ENCODE measurements at regions not wholly inside any gene's neighbourhood (a gene's known extent, or its start where the extent isn't known, plus 50 kb on each side); places are given as distances from the start of the nearest gene placed in this dataset.

DNA sequence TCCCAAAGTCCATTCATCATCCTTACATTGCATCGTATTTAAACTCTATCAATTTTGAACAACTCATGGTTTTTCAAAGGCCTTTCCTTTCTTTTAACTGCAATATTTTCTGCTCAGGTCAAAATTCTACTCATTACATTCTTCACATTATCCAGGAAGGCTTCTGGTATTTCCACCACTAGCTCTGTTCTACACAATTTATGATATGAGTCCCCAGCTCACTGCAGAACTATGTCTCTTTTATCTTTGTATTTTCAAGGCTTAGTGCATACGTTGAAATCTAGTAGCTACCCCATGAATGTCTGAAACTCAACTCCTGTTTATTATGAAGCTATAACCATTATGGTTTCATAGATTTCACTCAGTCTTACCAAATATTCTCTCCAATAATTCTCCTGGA, 282.9 kb downstream of the DUSP6 start:
- no peak for DNase-seq (ENCODE audit: extremely low read depth, insufficient read length)
- H3K4me3 ChIP-seq (replicated peaks; ENCODE audit: low read depth, low read length): no peak overlapping the region
- TF ChIP-seq, protein P1, sequence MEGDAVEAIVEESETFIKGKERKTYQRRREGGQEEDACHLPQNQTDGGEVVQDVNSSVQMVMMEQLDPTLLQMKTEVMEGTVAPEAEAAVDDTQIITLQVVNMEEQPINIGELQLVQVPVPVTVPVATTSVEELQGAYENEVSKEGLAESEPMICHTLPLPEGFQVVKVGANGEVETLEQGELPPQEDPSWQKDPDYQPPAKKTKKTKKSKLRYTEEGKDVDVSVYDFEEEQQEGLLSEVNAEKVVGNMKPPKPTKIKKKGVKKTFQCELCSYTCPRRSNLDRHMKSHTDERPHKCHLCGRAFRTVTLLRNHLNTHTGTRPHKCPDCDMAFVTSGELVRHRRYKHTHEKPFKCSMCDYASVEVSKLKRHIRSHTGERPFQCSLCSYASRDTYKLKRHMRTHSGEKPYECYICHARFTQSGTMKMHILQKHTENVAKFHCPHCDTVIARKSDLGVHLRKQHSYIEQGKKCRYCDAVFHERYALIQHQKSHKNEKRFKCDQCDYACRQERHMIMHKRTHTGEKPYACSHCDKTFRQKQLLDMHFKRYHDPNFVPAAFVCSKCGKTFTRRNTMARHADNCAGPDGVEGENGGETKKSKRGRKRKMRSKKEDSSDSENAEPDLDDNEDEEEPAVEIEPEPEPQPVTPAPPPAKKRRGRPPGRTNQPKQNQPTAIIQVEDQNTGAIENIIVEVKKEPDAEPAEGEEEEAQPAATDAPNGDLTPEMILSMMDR (IDR thresholded peaks at IDR 0.05; ENCODE audit: insufficient read depth, low read length, poor library complexity, severe bottlenecking): no peak
- H3K36me3 ChIP-seq (ENCODE audit: control insufficient read depth, insufficient read depth, low read length): no peaks in the 10 kb centered on the region
- no peaks in the 10 kb centered on the region for H3K27me3 ChIP-seq (replicated peaks; ENCODE audit: control insufficient read depth, insufficient read depth, low read length)

DNA sequence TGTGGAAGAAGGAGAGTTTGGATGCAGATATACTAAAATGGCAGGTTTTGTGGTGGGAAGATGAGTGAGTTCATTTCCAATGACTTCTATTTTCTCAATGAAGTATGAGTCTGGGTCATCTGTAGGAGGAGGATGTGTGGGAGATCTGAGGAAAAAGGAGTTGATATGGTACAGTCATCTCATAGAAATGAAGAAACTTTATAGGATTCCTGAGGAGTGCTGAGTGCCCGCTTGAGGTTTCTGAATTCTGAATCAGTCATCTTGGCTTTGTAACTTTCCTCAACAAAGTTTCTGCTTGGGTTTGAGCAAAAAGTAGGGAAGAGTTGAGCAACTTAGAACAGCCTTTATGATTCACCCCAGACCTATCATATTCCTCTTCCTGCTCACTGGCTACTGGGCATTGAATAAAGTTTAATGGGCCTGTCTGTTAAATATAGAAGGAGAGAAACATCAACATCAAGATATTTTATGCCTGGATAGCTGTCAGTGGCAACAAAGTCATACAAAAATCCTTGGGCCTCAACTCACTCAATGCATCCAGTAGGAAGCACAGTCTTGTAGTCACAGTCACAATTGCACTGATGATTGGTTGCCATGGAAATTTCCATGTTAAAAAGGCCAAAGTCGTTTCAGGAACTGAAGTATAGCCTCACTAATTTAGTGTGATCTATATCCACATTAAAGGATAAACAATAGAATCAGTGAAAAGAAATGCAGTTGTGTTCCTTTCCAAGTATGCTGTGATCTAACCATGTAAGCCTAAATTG, 284.7 kb downstream of the DUSP6 start:
- Histone ChIP-seq H3K36me3 (ENCODE audit: control insufficient read depth, insufficient read depth, low read length) (no peaks in the 10 kb centered on the region), H3K27me3 (replicated peaks; ENCODE audit: control insufficient read depth, insufficient read depth, low read length) (no peaks in the 10 kb centered on the region), H3K4me3 (replicated peaks; ENCODE audit: low read depth, low read length) (no peak overlapping the region)
- no peak for DNase-seq (ENCODE audit: extremely low read depth, insufficient read length)
- TF ChIP-seq, protein P1 (IDR thresholded peaks at IDR 0.05; ENCODE audit: insufficient read depth, low read length, poor library complexity, severe bottlenecking): no peak

DNA sequence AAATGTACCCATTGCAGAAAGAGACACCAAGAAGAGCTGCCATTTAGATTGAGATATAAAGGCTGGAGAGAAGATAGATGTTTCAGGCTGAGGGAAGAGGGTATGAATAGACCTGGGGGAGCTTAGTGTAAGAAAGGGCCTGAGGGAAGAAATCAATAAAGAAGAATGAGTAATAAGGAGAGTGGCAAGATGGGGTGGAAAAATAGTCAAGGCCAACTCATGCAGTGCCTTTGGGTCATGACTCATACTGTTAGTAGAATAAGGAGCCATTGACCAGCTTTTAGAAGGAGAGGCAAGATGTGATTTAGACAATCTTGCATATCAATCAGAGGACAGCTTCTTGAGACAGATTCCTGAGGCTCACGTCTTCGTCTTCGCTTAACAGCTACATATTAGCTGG, 287.5 kb downstream of the DUSP6 start:
- no peaks in the 10 kb centered on the region for H3K27me3 ChIP-seq (replicated peaks; ENCODE audit: control insufficient read depth, insufficient read depth, low read length)
- no peak for DNase-seq (ENCODE audit: extremely low read depth, insufficient read length)
- TF ChIP-seq, protein P1 (IDR thresholded peaks at IDR 0.05; ENCODE audit: insufficient read depth, low read length, poor library complexity, severe bottlenecking): no peak
- H3K4me3 ChIP-seq (replicated peaks; ENCODE audit: low read depth, low read length): no peak overlapping the region
- H3K36me3 ChIP-seq (ENCODE audit: control insufficient read depth, insufficient read depth, low read length): no peaks in the 10 kb centered on the region

DNA sequence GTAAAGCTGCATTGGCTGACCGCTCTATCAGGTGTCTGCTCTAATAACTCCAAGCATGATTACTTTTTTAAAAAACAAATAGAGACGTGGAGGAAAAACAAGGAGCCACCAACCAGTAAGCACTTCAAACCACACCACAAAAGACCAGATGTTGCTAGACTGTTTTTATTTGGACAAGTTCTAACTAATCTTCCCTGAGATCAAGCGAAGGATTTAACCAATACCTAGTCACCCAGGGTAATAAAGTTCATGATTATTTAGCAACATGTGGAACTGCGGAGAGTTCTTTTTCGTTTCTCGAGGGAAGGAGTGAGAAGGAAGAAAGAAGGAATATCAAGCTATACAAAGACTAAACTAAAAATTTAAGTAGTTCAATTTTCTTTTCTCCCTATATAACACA, 288.1 kb downstream of the DUSP6 start:
- TF ChIP-seq, protein P1 (IDR thresholded peaks at IDR 0.05; ENCODE audit: insufficient read depth, low read length, poor library complexity, severe bottlenecking): no peak
- Histone ChIP-seq H3K27me3 (replicated peaks; ENCODE audit: control insufficient read depth, insufficient read depth, low read length) (no peaks in the 10 kb centered on the region), H3K36me3 (ENCODE audit: control insufficient read depth, insufficient read depth, low read length) (no peaks in the 10 kb centered on the region), H3K4me3 (replicated peaks; ENCODE audit: low read depth, low read length) (no peak overlapping the region)
- no peak for DNase-seq (ENCODE audit: extremely low read depth, insufficient read length)

DNA sequence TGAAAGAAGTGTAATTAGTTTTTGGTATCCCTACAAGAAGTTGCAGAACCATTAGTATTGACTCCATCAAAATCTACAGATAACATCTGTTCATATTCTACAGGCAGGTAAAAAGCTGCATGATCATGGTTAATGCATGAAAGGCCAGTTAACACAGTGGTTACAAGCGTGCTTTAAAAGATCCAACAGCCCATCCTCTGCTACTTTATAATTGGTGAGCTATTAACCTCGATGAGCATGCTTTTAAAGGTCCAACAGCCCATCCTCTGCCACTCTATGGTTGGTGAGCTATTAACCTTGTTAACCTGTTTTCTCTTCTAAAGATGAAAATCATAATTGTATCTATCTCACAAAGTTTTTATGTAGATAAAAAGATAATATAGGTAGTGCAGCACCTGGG, 289.3 kb downstream of the DUSP6 start:
- DNase-seq (ENCODE audit: extremely low read depth, insufficient read length): no peak
- H3K36me3 ChIP-seq (ENCODE audit: control insufficient read depth, insufficient read depth, low read length): no peaks in the 10 kb centered on the region
- TF ChIP-seq, protein P1 (IDR thresholded peaks at IDR 0.05; ENCODE audit: insufficient read depth, low read length, poor library complexity, severe bottlenecking): no peak
- no peaks in the 10 kb centered on the region for H3K27me3 ChIP-seq (replicated peaks; ENCODE audit: control insufficient read depth, insufficient read depth, low read length)
- no peak overlapping the region for H3K4me3 ChIP-seq (replicated peaks; ENCODE audit: low read depth, low read length)

Measured in GM06990 (cell line).